ENCODE measurements at regions not wholly inside any gene's neighbourhood (a gene's known extent, or its start where the extent isn't known, plus 50 kb on each side); places are given as distances from the start of the nearest gene placed in this dataset.
"Not testable (repeated sequence)": the region's sequence is repeated elsewhere in the genome, so short reads cannot be mapped to it uniquely, and the experiment has no call there.

- DNase-seq: no peak
Observed at GRCh38 chr4:45345558-45345957, 619.2 kb upstream of the GNPDA2 start.

DNA sequence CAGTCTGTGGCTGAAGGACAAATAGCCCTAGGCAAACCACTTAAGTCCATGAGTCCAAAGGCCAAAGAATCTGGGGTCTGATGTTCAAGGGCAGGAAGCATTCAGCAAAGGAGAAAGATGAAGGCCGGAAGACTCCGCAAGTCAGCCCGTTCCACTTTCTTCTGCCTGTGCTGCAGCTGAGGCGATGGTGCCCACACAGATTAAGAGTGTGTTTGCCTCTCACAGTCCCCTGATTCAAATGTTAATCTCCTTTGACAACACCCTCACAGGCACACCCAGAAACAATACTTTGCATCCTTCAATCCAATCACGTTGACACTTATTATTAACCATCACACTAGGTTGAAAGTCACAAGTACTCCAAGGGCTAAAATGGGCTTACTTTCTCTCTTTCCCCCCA lies 605.4 kb upstream of the GNPDA2 start:
- no peak for DNase-seq

GRCh38 chr4:45327544-45327943 lies 601.2 kb upstream of the GNPDA2 start:
- no peak for DNase-seq

- DNase-seq: no peak
Observed at GRCh38 chr4:45324455-45325417, 598.4 kb upstream of the GNPDA2 start.

DNA sequence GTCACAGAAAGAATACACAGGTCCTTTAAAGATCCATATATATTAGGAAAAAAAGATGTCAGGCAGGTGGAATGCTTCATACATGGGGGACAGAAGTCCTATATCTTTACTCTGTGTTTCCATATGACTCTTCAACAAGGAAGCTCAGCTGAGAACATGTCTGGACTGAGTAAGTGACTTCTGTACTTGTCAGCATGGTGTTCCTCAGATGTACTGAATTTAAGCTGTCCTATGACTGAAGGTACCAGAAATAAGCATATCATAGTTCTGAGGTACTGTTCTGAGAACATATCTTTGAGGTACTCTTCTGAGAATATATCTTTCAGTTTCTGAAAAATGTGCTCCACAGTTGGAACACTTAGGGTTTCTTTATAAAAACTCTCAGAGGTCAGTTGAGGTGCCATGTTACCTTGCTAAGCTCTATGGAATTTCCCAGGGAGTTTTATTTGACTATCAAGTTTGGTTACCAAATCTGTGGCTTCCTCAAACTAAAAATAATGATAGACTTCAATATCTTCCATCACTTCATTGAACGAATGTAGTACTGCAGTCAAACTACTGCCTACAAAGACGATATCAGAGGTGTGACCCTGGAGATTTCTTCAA lies 597.2 kb upstream of the GNPDA2 start:
- DNase-seq: no peak

- no peak for DNase-seq
Observed at GRCh38 chr4:45317739-45318138, 591.4 kb upstream of the GNPDA2 start.

DNA sequence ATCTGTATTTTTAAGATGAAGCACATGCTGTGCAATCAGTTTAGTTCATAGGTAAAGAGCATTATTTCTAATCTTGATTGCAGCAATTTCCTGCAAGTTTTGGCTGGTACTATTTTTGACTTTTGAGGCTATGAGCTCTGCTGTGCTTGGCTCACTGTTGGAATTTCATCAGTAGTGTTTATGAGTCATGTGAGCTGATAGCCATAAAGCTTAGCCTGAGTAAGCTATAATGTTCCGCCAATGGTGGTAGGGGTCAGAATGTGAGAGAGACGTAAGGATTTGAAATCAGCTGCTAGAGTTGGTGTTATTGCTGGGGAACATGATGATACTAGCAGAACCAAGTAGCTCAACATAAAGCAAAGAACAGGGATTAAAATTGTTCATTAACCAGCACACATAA lies 590.9 kb upstream of the GNPDA2 start:
- DNase-seq: no peak

GRCh38 chr4:45316257-45316656 lies 589.9 kb upstream of the GNPDA2 start:
- no peak for DNase-seq

- DNase-seq: no peak
Observed at GRCh38 chr4:45302828-45303227, 576.5 kb upstream of the GNPDA2 start.

- DNase-seq: no peak
Observed at GRCh38 chr4:45294464-45294863, 568.1 kb upstream of the GNPDA2 start.

DNA sequence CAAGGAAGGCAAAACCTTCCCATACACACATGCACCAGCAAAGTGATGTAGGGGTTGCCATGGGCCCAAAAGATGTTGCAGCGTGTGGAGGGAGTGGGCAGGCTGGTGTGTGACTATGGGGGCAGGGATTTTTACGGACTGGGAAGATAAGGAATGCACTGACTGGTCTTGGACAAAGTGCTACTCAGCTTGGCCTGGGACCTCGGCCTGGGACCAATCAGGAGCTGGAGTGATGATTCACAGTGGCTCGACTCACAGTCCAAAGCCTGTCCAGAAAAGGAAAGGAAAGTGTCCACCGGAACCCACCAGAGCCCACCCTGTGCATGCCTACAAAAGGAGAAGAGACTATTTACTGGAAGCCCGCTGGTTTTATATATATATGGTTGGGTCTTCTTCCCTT lies 567.0 kb upstream of the GNPDA2 start:
- DNase-seq: no peak

DNA sequence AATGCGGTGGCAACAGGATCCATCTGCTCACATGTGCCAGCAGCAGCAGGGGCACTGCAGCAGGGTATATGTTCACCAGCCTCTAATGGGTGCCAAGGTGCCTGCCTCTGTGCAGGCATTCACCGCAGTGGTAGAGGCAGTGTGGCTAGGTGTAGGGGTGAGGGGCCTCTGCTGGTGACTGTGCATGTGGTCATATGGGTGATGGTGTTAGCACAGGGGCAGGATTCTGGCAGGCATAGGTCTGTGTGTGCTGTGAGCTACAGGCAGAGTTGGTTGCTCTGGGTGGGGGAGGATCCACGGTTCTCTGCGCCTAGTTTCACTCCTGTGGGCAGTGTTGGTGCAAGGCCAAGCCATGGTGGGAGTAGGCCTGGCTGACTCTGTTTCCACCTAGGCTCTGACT lies 566.5 kb upstream of the GNPDA2 start:
- no peak for DNase-seq

GRCh38 chr4:45284400-45285085 lies 558.2 kb upstream of the GNPDA2 start:
- DNase-seq: no peak

GRCh38 chr4:45283352-45283751 lies 557.0 kb upstream of the GNPDA2 start:
- DNase-seq: no peak

DNA sequence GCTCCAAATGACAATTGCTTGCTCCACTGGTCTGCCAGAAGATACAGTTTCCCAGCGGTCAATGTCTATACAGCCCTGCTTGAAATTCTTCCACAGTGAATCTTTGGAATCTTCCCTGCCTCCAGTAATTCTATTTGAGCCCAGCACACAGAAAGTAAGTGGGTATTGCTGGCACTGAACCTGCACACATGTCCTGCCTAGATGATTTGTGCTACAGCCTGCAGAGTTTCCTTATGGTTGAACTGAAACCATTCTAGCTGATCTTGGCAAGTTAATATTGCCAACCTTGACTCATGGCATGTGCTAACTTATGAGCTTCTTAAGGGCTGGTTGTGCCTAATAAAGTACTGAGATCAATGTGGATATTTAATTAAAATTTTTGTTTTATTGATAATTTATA lies 553.8 kb upstream of the GNPDA2 start:
- DNase-seq: no peak

DNA sequence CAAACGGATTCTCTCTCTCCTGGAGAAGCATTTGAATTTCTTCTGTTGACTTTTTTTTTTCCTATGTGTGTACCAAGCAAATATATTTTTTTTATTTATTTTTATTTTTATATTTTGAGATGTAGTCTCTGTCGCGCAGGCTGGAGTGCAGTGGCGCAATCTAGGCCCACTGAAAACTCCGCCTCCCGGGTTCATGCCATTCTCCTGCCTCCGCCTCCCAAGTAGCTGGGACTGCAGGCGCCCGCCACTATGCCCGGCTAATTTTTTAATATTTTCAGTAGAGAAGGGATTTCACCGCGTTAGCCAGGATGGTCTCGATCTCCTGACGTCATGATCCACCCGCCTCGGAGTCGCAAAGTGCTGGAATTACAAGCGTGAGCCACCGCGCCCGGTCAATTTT lies 549.5 kb upstream of the GNPDA2 start:
- DNase-seq: no peak

GRCh38 chr4:45248106-45248505 lies 521.8 kb upstream of the GNPDA2 start:
- not testable (repeated sequence) for DNase-seq

DNA sequence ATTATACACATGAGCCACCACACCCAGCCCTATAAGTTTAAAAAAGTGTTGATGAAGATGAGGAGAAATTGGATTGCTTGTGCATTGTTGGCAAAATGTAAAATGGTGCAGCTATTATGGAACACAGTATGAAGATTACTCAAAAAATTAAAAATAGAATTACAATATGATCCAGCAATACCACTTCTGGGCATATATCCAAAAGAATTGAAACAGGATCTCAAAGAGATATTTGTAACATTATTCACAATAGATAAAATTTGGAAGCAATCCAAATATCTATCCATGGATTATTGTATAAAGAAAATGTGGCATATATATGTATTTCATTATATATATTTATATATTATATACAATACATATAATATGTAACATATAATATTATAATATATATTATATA lies 515.6 kb upstream of the GNPDA2 start:
- no peak for DNase-seq

DNA sequence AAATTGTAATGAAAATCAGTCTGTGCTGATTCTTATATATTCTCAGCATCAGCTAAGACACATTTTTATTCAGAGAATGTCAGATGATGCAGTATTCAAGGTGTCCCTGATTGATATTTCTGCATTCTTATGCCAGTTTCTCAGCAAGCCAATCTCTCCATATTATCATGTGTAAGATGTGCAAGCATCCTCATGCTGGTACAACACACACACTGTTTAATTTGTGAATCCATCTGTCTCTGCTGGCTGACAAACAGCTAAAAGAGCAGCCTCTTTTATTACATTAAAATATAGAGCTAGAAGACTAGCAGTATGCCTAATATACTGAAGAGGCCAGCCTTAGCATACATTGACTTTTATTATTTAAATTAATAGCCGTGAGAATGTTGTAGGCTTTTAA lies 502.9 kb upstream of the GNPDA2 start:
- DNase-seq: no peak

DNA sequence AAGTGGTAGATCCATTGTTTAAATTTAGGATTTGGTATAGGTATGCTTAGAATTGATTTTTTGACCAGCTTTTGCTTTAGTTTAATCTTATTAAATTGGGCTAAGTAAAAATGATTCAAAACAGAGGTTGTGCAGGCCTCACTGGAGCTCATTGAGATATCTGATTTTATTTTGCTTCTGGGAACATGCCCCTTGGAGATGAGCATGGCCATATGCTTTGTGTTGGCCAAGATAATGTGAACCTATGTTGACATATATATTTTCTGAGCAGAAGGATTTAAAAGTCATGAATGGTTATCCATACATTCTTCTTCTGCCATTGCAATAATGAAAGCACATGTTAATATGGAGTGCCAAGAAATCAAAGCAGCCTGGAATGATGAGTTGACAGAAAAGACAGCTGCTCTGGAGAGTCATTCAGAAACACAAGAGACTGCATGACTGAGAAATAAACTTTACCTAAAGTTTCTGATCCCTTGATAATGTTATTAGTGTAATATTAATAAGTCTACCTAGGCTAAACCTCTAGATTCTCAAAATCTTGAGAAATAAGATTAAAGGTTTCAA lies 489.7 kb upstream of the GNPDA2 start:
- no peak for DNase-seq

- DNase-seq: not testable (repeated sequence)
Observed at GRCh38 chr4:45208476-45208875, 482.1 kb upstream of the GNPDA2 start.

DNA sequence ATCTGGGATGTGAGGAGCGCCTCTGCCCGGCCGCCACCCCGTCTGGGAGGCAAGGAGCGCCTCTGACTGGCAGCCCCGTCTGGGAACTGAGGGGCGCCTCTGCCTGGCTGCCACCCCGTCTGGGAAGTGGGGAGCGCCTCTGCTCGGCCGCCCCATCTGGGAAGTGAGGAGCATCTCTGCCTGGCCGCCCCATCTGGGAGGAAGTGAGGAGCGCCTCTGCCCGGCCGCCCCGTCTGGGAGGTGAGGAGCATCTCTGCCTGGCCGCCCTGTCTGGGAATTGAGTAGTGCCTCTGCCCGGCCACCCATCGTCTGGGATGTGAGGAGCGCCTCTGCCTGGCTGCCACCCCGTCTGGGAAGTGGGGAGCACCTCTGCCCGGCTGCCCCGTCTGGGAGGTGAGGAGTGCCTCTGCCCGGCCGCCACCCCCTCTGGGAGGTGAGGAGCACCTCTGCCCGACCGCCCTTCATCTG lies 481.5 kb upstream of the GNPDA2 start:
- DNase-seq: not testable (repeated sequence)

DNA sequence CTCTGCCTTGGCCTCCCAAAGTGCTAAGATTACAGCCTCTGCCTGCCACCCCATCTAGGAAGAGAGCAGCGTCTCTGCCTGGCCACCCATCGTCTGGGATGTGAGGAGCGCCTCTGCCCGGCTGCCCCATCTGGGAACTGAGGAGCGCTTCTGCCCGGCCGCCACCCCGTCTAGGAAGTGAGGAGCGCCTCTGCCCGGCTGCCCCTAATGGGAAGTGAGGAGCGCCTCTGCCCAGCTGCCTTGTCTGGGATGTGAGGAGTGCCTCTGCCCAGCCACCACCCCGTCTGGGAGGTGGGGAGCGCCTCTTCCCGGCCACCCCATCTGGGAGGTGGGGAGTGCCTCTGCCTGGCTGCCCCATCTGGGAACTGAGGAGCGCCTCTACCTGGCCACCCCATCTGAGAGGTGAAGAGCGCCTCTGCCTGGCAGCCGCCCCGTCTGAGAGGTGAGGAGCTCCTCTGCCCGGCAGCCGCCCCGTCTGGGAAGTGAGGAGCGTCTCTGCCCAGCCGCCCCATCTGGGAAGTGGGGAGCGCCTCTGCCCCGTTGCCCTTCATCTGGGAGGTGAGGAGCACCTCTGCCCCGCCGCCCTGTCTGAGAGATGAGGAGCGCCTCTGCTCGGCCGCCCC lies 481.0 kb upstream of the GNPDA2 start:
- not testable (repeated sequence) for DNase-seq

All from right forelimb (tissue), 1 donor.